Muscle of leg (tissue), 3 donors: ENCODE measurements at regions not wholly inside any gene's neighbourhood (a gene's known extent, or its start where the extent isn't known, plus 50 kb on each side); places are given as distances from the start of the nearest gene placed in this dataset.
"Not testable (repeated sequence)": the region's sequence is repeated elsewhere in the genome, so short reads cannot be mapped to it uniquely, and the experiment has no call there.

Experiments
- DNase-seq: peaks from one replicate; pipeline ENCODE4 v3.0.0; 2013
- H3K27ac ChIP-seq: one replicate; pipeline ENCODE4 v1.5.1; 2013; ENCODE audit warnings: mild to moderate bottlenecking, low read length, control low read depth
- H3K27me3 ChIP-seq: one replicate; pipeline ENCODE4 v1.6.1; 2013; ENCODE audit warnings: low read length; ENCODE audit not compliant: control insufficient read depth, insufficient read depth
- H3K36me3 ChIP-seq: one replicate; pipeline ENCODE4 v1.6.1; 2013; ENCODE audit warnings: low read length; ENCODE audit not compliant: control insufficient read depth, insufficient read depth
- H3K4me1 ChIP-seq: one replicate; pipeline ENCODE4 v1.6.1; 2013; ENCODE audit warnings: low read length; ENCODE audit not compliant: control insufficient read depth, insufficient read depth
- H3K4me3 ChIP-seq: one replicate; pipeline ENCODE4 v1.5.1; 2013; ENCODE audit warnings: low read length, control low read depth
- H3K9me3 ChIP-seq: replicated peaks from 2 replicates; pipeline ENCODE4 v1.6.1; 2013; ENCODE audit warnings: low read depth, low read length; ENCODE audit not compliant: control insufficient read depth
- WGBS: methylation state at CpG from one replicate; pipeline ENCODE4 v1.1.5; 2013; ENCODE audit warnings: missing lambda C conversion rate; ENCODE audit not compliant: insufficient coverage; 5-methylcytosine and 5-hydroxymethylcytosine counted together

GRCh38 chr2:4965556-4966320 lies 726.4 kb upstream of the SOX11 start:
- H3K4me3 ChIP-seq = no peak overlapping the region
- WGBS = 83% methylated on average over 1 of the region's 6 CpGs
- no peak for DNase-seq
- no peaks in the 10 kb centered on the region for H3K27me3 ChIP-seq
- peaks cover 3% of the 10 kb centered on the region for H3K4me1 ChIP-seq
- H3K9me3 ChIP-seq = no peaks in the 10 kb centered on the region
- no peak overlapping the region for H3K27ac ChIP-seq
- H3K36me3 ChIP-seq = no peaks in the 10 kb centered on the region

- Histone ChIP-seq H3K27ac (no peak overlapping the region), H3K4me1 (peaks cover 3% of the 10 kb centered on the region), H3K9me3 (no peaks in the 10 kb centered on the region), H3K4me3 (no peak overlapping the region), H3K27me3 (no peaks in the 10 kb centered on the region), H3K36me3 (no peaks in the 10 kb centered on the region)
- DNase-seq = peak; percentile 11
- 49% methylated on average over 2 of the region's 2 CpGs for WGBS
Measured at GRCh38 chr2:4967206-4967605, 725.0 kb upstream of the SOX11 start.

GRCh38 chr2:4972472-4972871 lies 719.7 kb upstream of the SOX11 start:
- no peak for DNase-seq
- WGBS = 77% methylated on average over 3 of the region's 5 CpGs
- H3K36me3 ChIP-seq = no peaks in the 10 kb centered on the region
- H3K9me3 ChIP-seq = no peaks in the 10 kb centered on the region
- H3K27me3 ChIP-seq = no peaks in the 10 kb centered on the region
- no peaks in the 10 kb centered on the region for H3K4me1 ChIP-seq
- no peak overlapping the region for H3K27ac ChIP-seq
- H3K4me3 ChIP-seq = no peak overlapping the region

- Histone ChIP-seq H3K9me3 (no peaks in the 10 kb centered on the region), H3K27ac (no peak overlapping the region), H3K4me1 (no peaks in the 10 kb centered on the region), H3K4me3 (no peak overlapping the region), H3K36me3 (no peaks in the 10 kb centered on the region), H3K27me3 (no peaks in the 10 kb centered on the region)
- no peak for DNase-seq
Measured at GRCh38 chr2:4973354-4973753, 718.8 kb upstream of the SOX11 start.

- 100% methylated on average over 1 of the region's 2 CpGs for WGBS
- H3K4me3 ChIP-seq = no peak overlapping the region
- no peaks in the 10 kb centered on the region for H3K4me1 ChIP-seq
- no peaks in the 10 kb centered on the region for H3K27me3 ChIP-seq
- DNase-seq = no peak
- no peak overlapping the region for H3K27ac ChIP-seq
- H3K36me3 ChIP-seq = no peaks in the 10 kb centered on the region
- no peaks in the 10 kb centered on the region for H3K9me3 ChIP-seq
Measured at GRCh38 chr2:4973973-4974372, 718.2 kb upstream of the SOX11 start.

GRCh38 chr2:4976407-4976806 lies 715.8 kb upstream of the SOX11 start:
- H3K27ac ChIP-seq = no peak overlapping the region
- H3K9me3 ChIP-seq = no peaks in the 10 kb centered on the region
- 89% methylated on average over 4 of the region's 7 CpGs for WGBS
- DNase-seq = no peak
- H3K27me3 ChIP-seq = no peaks in the 10 kb centered on the region
- H3K4me1 ChIP-seq = no peaks in the 10 kb centered on the region
- H3K36me3 ChIP-seq = no peaks in the 10 kb centered on the region
- H3K4me3 ChIP-seq = no peak overlapping the region

- DNase-seq = no peak
- H3K27ac ChIP-seq = no peak overlapping the region
- H3K9me3 ChIP-seq = no peaks in the 10 kb centered on the region
- no peaks in the 10 kb centered on the region for H3K4me1 ChIP-seq
- no peaks in the 10 kb centered on the region for H3K36me3 ChIP-seq
- 32% methylated on average over 4 of the region's 11 CpGs for WGBS
- H3K27me3 ChIP-seq = no peaks in the 10 kb centered on the region
- no peak overlapping the region for H3K4me3 ChIP-seq
Measured at GRCh38 chr2:4979111-4979510, 713.1 kb upstream of the SOX11 start.

GRCh38 chr2:4980995-4981394 lies 711.2 kb upstream of the SOX11 start:
- Histone ChIP-seq H3K4me3 (no peak overlapping the region), H3K27ac (no peak overlapping the region), H3K36me3 (no peaks in the 10 kb centered on the region), H3K4me1 (no peaks in the 10 kb centered on the region), H3K9me3 (no peaks in the 10 kb centered on the region), H3K27me3 (no peaks in the 10 kb centered on the region)
- 56% methylated on average over 5 of the region's 5 CpGs for WGBS
- no peak for DNase-seq

GRCh38 chr2:4981802-4982409 lies 710.3 kb upstream of the SOX11 start:
- no CpG with 5 or more reads among the region's 1 CpG for WGBS
- H3K36me3 ChIP-seq = no peaks in the 10 kb centered on the region
- no peaks in the 10 kb centered on the region for H3K27me3 ChIP-seq
- no peak overlapping the region for H3K27ac ChIP-seq
- no peaks in the 10 kb centered on the region for H3K9me3 ChIP-seq
- no peak for DNase-seq
- H3K4me1 ChIP-seq = no peaks in the 10 kb centered on the region
- H3K4me3 ChIP-seq = no peak overlapping the region

GRCh38 chr2:4988444-4988843 lies 703.7 kb upstream of the SOX11 start:
- H3K4me3 ChIP-seq, H3K27ac ChIP-seq, H3K27me3 ChIP-seq, H3K9me3 ChIP-seq, DNase-seq, H3K36me3 ChIP-seq, H3K4me1 ChIP-seq: not testable (repeated sequence)
- WGBS = 84% methylated on average over 5 of the region's 5 CpGs
